Gastroesophageal sphincter (tissue), 4 donors: ENCODE measurements at regions not wholly inside any gene's neighbourhood (a gene's known extent, or its start where the extent isn't known, plus 50 kb on each side); places are given as distances from the start of the nearest gene placed in this dataset.
"Not testable (repeated sequence)": the region's sequence is repeated elsewhere in the genome, so short reads cannot be mapped to it uniquely, and the experiment has no call there.

ENCODE experiments used
- ATAC-seq: fragments of 150-250 bp; one replicate; pipeline ENCODE4 v1.9.1; 2016; ENCODE audit warnings: mild to moderate bottlenecking, moderate library complexity
- H3K27ac ChIP-seq, 4 donors: fragments of 200-600 bp; sonication (generic) in 3 of 4; 1 replicate in 3 of 4; 2 replicates in 1 of 4; pipeline ENCODE4 v1.5.1; 2016 to 2019
- H3K27me3 ChIP-seq: fragments of 200-600 bp; sonication (generic); one replicate; pipeline ENCODE4 v1.5.1; 2019
- H3K36me3 ChIP-seq, 2 donors: fragments of 200-600 bp; sonication (generic); one replicate each; pipeline ENCODE4 v1.5.1; 2019; ENCODE audit warnings: control low read depth in 1 of 2
- H3K4me1 ChIP-seq, 3 donors: fragments of 200-600 bp; sonication (generic); 1 replicate in 2 of 3; 2 replicates in 1 of 3; pipeline ENCODE4 v1.5.1; 2016 to 2019; ENCODE audit warnings: control low read depth in 2 of 3
- H3K4me3 ChIP-seq, 2 donors: fragments of 200-600 bp; sonication (generic); one replicate each; pipeline ENCODE4 v1.5.1; 2019; ENCODE audit warnings: mild to moderate bottlenecking in 1 of 2, moderate library complexity in 1 of 2
- H3K9me3 ChIP-seq, 3 donors: fragments of 200-600 bp; sonication (generic); one replicate each; pipeline ENCODE4 v1.5.1; 2017 to 2019; ENCODE audit warnings: control low read depth in 2 of 3
- CTCF ChIP-seq, 4 experiments: fragments of 200-600 bp in 2 of 4; fragments of 450-650 bp in 2 of 4; sonication (generic) in 1 of 4; IDR thresholded peaks; one replicate each; pipeline ENCODE4 v1.5.1; 2017 to 2019; ENCODE audit warnings: antibody characterized with exemption in 4 of 4, mild to moderate bottlenecking in 2 of 4, moderate library complexity in 2 of 4
- EP300 ChIP-seq: sonication (generic); formaldehyde crosslinking; IDR thresholded peaks from one replicate; pipeline ENCODE4 v1.6.1; 2017; ENCODE audit warnings: antibody characterized with exemption, mild to moderate bottlenecking
- POLR2A ChIP-seq, 2 donors: fragments of 450-650 bp; IDR thresholded peaks; one replicate each; pipeline ENCODE4 v1.6.1; 2017; ENCODE audit warnings: antibody characterized with exemption in 2 of 2, mild to moderate bottlenecking in 2 of 2, moderate library complexity in 1 of 2
- POLR2AphosphoS5 ChIP-seq: sonication (generic); formaldehyde crosslinking; IDR thresholded peaks from one replicate; pipeline ENCODE4 v1.6.1; 2017; ENCODE audit warnings: antibody characterized with exemption
- WGBS, 2 donors: methylation state at CpG; one replicate each; pipeline ENCODE4 v1.1.5; 2018; ENCODE audit warnings: low coverage in 1 of 2; 5-methylcytosine and 5-hydroxymethylcytosine counted together

- Histone ChIP-seq H3K27ac (no peak overlapping the region), H3K9me3 (peaks cover 0 to 10% (median 0%) of the 10 kb centered on the region in 3 donors), H3K36me3 (no peaks in the 10 kb centered on the region), H3K4me3 (no peak overlapping the region), H3K4me1 (no peaks in the 10 kb centered on the region), H3K27me3 (no peaks in the 10 kb centered on the region)
- TF ChIP-seq EP300 (no peak), CTCF (IDR thresholded peaks at IDR 0.05) (no peak), POLR2AphosphoS5 (no peak), POLR2A (IDR thresholded peaks at IDR 0.05) (no peak)
- no peak for ATAC-seq
- WGBS, 2 donors, result 79 to 85% methylated on average over 1 of the region's 1 CpG
Observed at GRCh38 chr2:143994961-143995360, 525.0 kb downstream of the ZEB2 start.

GRCh38 chr2:143991596-143991995, 528.3 kb downstream of the ZEB2 start:
- H3K27ac ChIP-seq, ATAC-seq: not testable (repeated sequence)
- no CpG with 5 or more reads among the region's 30 CpGs for WGBS, 2 donors

DNA sequence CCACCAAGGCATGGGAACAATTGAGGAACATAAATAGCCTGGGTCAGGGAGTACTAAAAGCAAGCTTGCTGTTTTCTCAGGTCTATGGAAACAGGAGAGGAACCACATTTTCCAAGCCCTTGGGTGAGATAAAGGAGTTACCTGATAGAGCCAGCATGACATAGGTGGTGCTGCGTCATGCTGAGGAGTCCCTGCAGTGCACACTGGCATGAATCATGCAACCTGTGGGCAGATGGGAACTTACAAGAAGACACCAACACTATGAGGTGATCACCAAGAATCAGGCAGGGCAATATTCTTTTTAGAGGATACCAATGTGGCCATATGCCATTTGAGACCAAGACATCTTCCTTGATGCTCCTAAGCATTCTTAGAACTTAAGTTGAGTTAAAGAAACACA, 531.8 kb downstream of the ZEB2 start:
- Histone ChIP-seq H3K27me3 (no peaks in the 10 kb centered on the region), H3K4me3 (no peak overlapping the region), H3K27ac (no peak overlapping the region), H3K9me3 (peaks cover 0 to 10% (median 0%) of the 10 kb centered on the region in 3 donors), H3K4me1 (no peaks in the 10 kb centered on the region), H3K36me3 (peaks cover 0 to 5% of the 10 kb centered on the region in 2 donors)
- WGBS, 2 donors, result 83 to 100% methylated on average over 1 of the region's 1 CpG
- no peak for TF ChIP-seq CTCF (IDR thresholded peaks at IDR 0.05)
- no peak for TF ChIP-seq EP300
- TF ChIP-seq POLR2A (IDR thresholded peaks at IDR 0.05), result no peak
- TF ChIP-seq POLR2AphosphoS5, result no peak
- no peak for ATAC-seq

More at GRCh38 chr2:143991596-143991995, 528.3 kb downstream of the ZEB2 start:
- not testable (repeated sequence) for H3K4me3 ChIP-seq, H3K36me3 ChIP-seq, H3K27me3 ChIP-seq, H3K9me3 ChIP-seq, H3K4me1 ChIP-seq

- H3K9me3 ChIP-seq, result no peaks in the 10 kb centered on the region
- no peak for ATAC-seq
- no peaks in the 10 kb centered on the region for H3K27me3 ChIP-seq
- H3K36me3 ChIP-seq, result no peaks in the 10 kb centered on the region
- no peak for TF ChIP-seq POLR2AphosphoS5
- no peak overlapping the region for H3K4me3 ChIP-seq
- no peak overlapping the region for H3K27ac ChIP-seq
- 81 to 83% methylated on average over 2 of the region's 2 CpGs for WGBS, 2 donors
- no peaks in the 10 kb centered on the region for H3K4me1 ChIP-seq
Observed at GRCh38 chr2:143981428-143981827, 538.5 kb downstream of the ZEB2 start.

GRCh38 chr2:143977356-143977755, 542.6 kb downstream of the ZEB2 start:
- no peak overlapping the region for H3K27ac ChIP-seq
- no peaks in the 10 kb centered on the region for H3K9me3 ChIP-seq
- ATAC-seq, result no peak
- no peaks in the 10 kb centered on the region for H3K36me3 ChIP-seq
- WGBS, 2 donors, result 91 to 97% methylated on average over 4 to 6 of the region's 6 CpGs
- TF ChIP-seq CTCF (IDR thresholded peaks at IDR 0.05) (no peak), POLR2AphosphoS5 (no peak), EP300 (no peak), POLR2A (IDR thresholded peaks at IDR 0.05) (no peak)
- H3K27me3 ChIP-seq, result no peaks in the 10 kb centered on the region
- H3K4me3 ChIP-seq, result no peak overlapping the region
- H3K4me1 ChIP-seq, result no peaks in the 10 kb centered on the region

DNA sequence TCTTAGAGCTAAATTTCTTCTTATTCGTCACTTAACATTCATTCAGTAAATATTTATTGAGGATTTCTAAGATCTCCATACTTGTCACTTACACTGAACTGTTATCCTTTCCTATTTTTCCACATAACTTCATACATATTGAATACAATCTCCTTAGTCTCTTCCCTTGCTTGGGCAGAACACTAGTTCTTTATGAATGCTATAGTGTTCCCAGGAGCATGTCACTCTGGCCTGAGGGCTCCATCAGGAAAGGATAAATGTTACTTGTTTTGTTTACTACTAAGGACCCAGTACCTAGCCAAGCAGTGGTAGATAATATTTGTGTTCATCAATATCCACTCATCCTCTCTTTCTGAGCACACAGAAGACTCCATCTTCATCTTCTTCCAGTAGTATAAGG, 544.7 kb downstream of the ZEB2 start:
- Histone ChIP-seq H3K9me3 (no peaks in the 10 kb centered on the region), H3K27ac (no peak overlapping the region), H3K4me1 (no peaks in the 10 kb centered on the region), H3K27me3 (no peaks in the 10 kb centered on the region), H3K36me3 (no peaks in the 10 kb centered on the region), H3K4me3 (no peak overlapping the region)
- no peak for TF ChIP-seq POLR2AphosphoS5
- TF ChIP-seq POLR2A (IDR thresholded peaks at IDR 0.05), result no peak
- TF ChIP-seq CTCF (IDR thresholded peaks at IDR 0.05), result no peak
- TF ChIP-seq EP300, result no peak
- 88% methylated on average over 1 of the region's 1 CpG for WGBS, 2 donors
- ATAC-seq, result no peak
